ENCODE measurements at regions not wholly inside any gene's neighbourhood (a gene's known extent, or its start where the extent isn't known, plus 50 kb on each side); places are given as distances from the start of the nearest gene placed in this dataset.

- no peak for TF ChIP-seq EZH2 (IDR thresholded peaks at IDR 0.05; ENCODE audit: low read length, unreplicated experiment)
- TF ChIP-seq EZH2phosphoT487 (IDR thresholded peaks at IDR 0.05; ENCODE audit: borderline replicate concordance, low read length) = no peak
Observed at GRCh38 chr14:40365305-40365704, 933.1 kb upstream of the FBXO33 start.
